K562 (cell line): ENCODE measurements at regions not wholly inside any gene's neighbourhood (a gene's known extent, or its start where the extent isn't known, plus 50 kb on each side); places are given as distances from the start of the nearest gene placed in this dataset.

Experiments
- ATAC-seq: fragments of 200-7000 bp; cut with Tn5 transposase; 3 replicates; pipeline ENCODE4 v1.9.1; 2020; ENCODE audit warnings: moderate library complexity
- BruUV-seq: library from RNA; stranded (reverse); fragments of 400-500 nt; replicated peaks from 2 replicates; lab custom pipeline; 2021; lab: Mats Ljungman, UMichigan
- CTCF ChIA-PET: fragments of 300-600 bp; formaldehyde crosslinking; extraction: SDS; loops from one replicate; lab custom pipeline; 2021; ENCODE audit warnings: low intra/inter-chr PET ratio; lab: Yijun Ruan, JAX
- POLR2A ChIA-PET: fragments of 300-600, 350-650 bp; sonication (Branson Sonifier 250); formaldehyde crosslinking; extraction: SDS; loops from one replicate; lab custom pipeline; 2021; ENCODE audit warnings: antibody characterized with exemption, inconsistent platforms; lab: Yijun Ruan, JAX
- DNase-seq, 4 experiments: peaks; one replicate each; pipeline versions ENCODE4 v3.0.0 to v3.0.0-alpha.2; 2011 to 2018; ENCODE audit warnings: low spot score in 3 of 4, mixed read lengths in 3 of 4; ENCODE audit errors: extremely low read depth in 1 of 4
- FAIRE-seq: peaks from 2 replicates; lab custom pipeline; 2011; peaks lifted over from hg19 to GRCh38; lab: Jason Lieb, UNC
- H2AFZ ChIP-seq: 2 replicates; pipeline ENCODE4 v1.6.0; 2011; ENCODE audit warnings: low read depth, low read length, control low read depth, inconsistent platforms
- H3K27ac ChIP-seq: fragments of 200-600 bp; 3 replicates; pipeline ENCODE4 v1.8.0; 2011; ENCODE audit warnings: low read depth, mild to moderate bottlenecking, control low read depth, inconsistent platforms, low read length, moderate library complexity, mixed read lengths; ENCODE audit errors: extremely low read depth
- H3K27me3 ChIP-seq, 2 experiments: fragments of 300-600 bp in 1 of 2; 2 replicates in 1 of 2; 3 replicates in 1 of 2; pipeline versions ENCODE4 v1.6.0 to v1.8.0; 2011; ENCODE audit warnings: inconsistent platforms in 2 of 2, low read length in 2 of 2, mild to moderate bottlenecking in 1 of 2, mixed read lengths in 1 of 2, moderate library complexity in 1 of 2; ENCODE audit not compliant: control insufficient read depth in 2 of 2, insufficient read depth in 2 of 2
- H3K36me3 ChIP-seq: fragments of 300-600 bp; 3 replicates; pipeline ENCODE4 v1.8.0; 2011; ENCODE audit warnings: mild to moderate bottlenecking, low read length, inconsistent platforms; ENCODE audit not compliant: control insufficient read depth, insufficient read depth
- H3K4me1 ChIP-seq, 2 experiments: fragments of 200-600 bp in 1 of 2; replicated peaks in 1 of 2; 2 replicates in 1 of 2; 3 replicates in 1 of 2; pipeline versions ENCODE4 v1.5.1 to v1.8.0; 2011; ENCODE audit warnings: inconsistent platforms in 2 of 2, low read length in 2 of 2, mild to moderate bottlenecking in 1 of 2, mixed read lengths in 1 of 2, moderate library complexity in 1 of 2; ENCODE audit not compliant: control insufficient read depth in 2 of 2, insufficient read depth in 2 of 2
- H3K4me2 ChIP-seq: 2 replicates; pipeline ENCODE4 v1.6.1; 2011; ENCODE audit warnings: low read length, control low read depth, inconsistent platforms, mixed read lengths; ENCODE audit not compliant: insufficient read depth
- H3K4me3 ChIP-seq: fragments of 200-600 bp; sonication (generic), shearing (Covaris generic); 2 replicates; pipeline ENCODE4 v1.5.1; 2016; ENCODE audit warnings: control low read depth, inconsistent platforms
- H3K79me2 ChIP-seq: fragments of 200-600 bp; 3 replicates; pipeline ENCODE4 v1.8.0; 2011; ENCODE audit warnings: low read length, inconsistent platforms; ENCODE audit not compliant: control insufficient read depth, insufficient read depth
- H3K9ac ChIP-seq, 2 experiments: 2 replicates each; pipeline versions ENCODE4 v1.6.0 to v1.6.1; 2011; ENCODE audit warnings: low read depth in 2 of 2, low read length in 2 of 2, control low read depth in 1 of 2, inconsistent platforms in 1 of 2, mild to moderate bottlenecking in 1 of 2, mixed read lengths in 1 of 2; ENCODE audit not compliant: insufficient read depth in 1 of 2
- H3K9me1 ChIP-seq: one replicate; pipeline ENCODE4 v1.6.0; 2011; ENCODE audit warnings: inconsistent platforms, mild to moderate bottlenecking, low read length, moderate library complexity; ENCODE audit not compliant: control insufficient read depth, insufficient read depth
- H3K9me3 ChIP-seq: replicated peaks from 2 replicates; pipeline ENCODE4 v1.5.1; 2011; ENCODE audit warnings: low read depth, low read length, inconsistent platforms; ENCODE audit not compliant: control insufficient read depth, insufficient read depth
- H4K20me1 ChIP-seq: replicated peaks from 2 replicates; pipeline ENCODE4 v1.6.1; 2011; ENCODE audit warnings: low read length, inconsistent platforms, mixed read lengths; ENCODE audit not compliant: control insufficient read depth, insufficient read depth
- CHD4 ChIP-seq: fragments of 200-600 bp; sonication (generic); IDR thresholded peaks from 3 replicates; pipeline ENCODE4 v1.6.1; 2012; ENCODE audit warnings: low read depth, mild to moderate bottlenecking, mixed read lengths, low read length, inconsistent platforms; ENCODE audit not compliant: insufficient read depth, insufficient replicate concordance, poor library complexity, severe bottlenecking
- CREBBP ChIP-seq: IDR thresholded peaks from one replicate; pipeline ENCODE4 v1.6.1; 2012; ENCODE audit warnings: low read depth, mild to moderate bottlenecking, control low read depth, inconsistent platforms, low read length
- E2F8 ChIP-seq: fragments of 450-650 bp; IDR thresholded peaks from 2 replicates; pipeline ENCODE4 v1.7.1; 2018; ENCODE audit warnings: mild to moderate bottlenecking, low read depth; ENCODE audit not compliant: partially characterized antibody
- EWSR1 ChIP-seq: fragments of 450-650 bp; IDR thresholded peaks from 2 replicates; pipeline ENCODE4 v1.6.1; 2018; ENCODE audit warnings: borderline replicate concordance, mild to moderate bottlenecking, low read depth, moderate library complexity; ENCODE audit not compliant: partially characterized antibody
- FOXK2 ChIP-seq, 2 experiments: fragments of 450-650 bp; IDR thresholded peaks in 1 of 2; conservative IDR thresholded peaks in 1 of 2; 2 replicates each; pipeline ENCODE4 v1.6.1; 2016; ENCODE audit warnings: low read depth in 2 of 2, mild to moderate bottlenecking in 1 of 2
- HES1 ChIP-seq: fragments of 450-650 bp; IDR thresholded peaks from 2 replicates; pipeline ENCODE4 v1.6.1; 2016; ENCODE audit warnings: low read depth, mild to moderate bottlenecking, moderate library complexity
- POLR2AphosphoS2 ChIP-seq: IDR thresholded peaks from 2 replicates; pipeline ENCODE4 v1.6.1; 2012; ENCODE audit warnings: low read length, improper control_type of control experiment
- RFX5 ChIP-seq: IDR thresholded peaks from 2 replicates; pipeline ENCODE4 v1.6.1; 2011; ENCODE audit warnings: low read depth, mild to moderate bottlenecking, improper control_type of control experiment, low read length
- RNF2 ChIP-seq: sonication (generic); IDR thresholded peaks from 2 replicates; pipeline ENCODE4 v1.6.1; 2016
- ZNF347 ChIP-seq: fragments of 450-650 bp; formaldehyde crosslinking; IDR thresholded peaks from 2 replicates; pipeline ENCODE4 v1.4.0; 2020; ENCODE audit warnings: low read depth, mild to moderate bottlenecking, moderate library complexity
- ZNF518B ChIP-seq: fragments of 250-450 bp; sonication (Bioruptor Pico); IDR thresholded peaks from 2 replicates; pipeline ENCODE4 v1.5.0; 2021; ENCODE audit warnings: mild to moderate bottlenecking, moderate library complexity
- ZNF764 ChIP-seq: fragments of 250-450 bp; sonication (Bioruptor Pico); IDR thresholded peaks from 2 replicates; pipeline ENCODE4 v1.4.0; 2020; ENCODE audit warnings: low read depth, mild to moderate bottlenecking, moderate library complexity
- ZSCAN29 ChIP-seq: fragments of 450-650 bp; IDR thresholded peaks from 2 replicates; pipeline ENCODE4 v1.6.1; 2017
- WGBS: fragments of 100-300 bp; shearing (Covaris generic); methylation state at CpG from one replicate; pipeline ENCODE4 v1.1.6; 2016; ENCODE audit warnings: low coverage, mixed read lengths; ENCODE audit not compliant: insufficient coverage; ENCODE audit errors: missing lambda C conversion rate; 5-methylcytosine and 5-hydroxymethylcytosine counted together
- in situ Hi-C: fragments of 300-500 bp; cut with MboI; formaldehyde crosslinking; loops from 4 replicates; pipeline ENCODE4 v1.15.0; 2018; ENCODE audit warnings: inconsistent platforms, mixed read lengths
- intact Hi-C: fragments of 100-400 bp; cut with micrococcal nuclease; formaldehyde crosslinking; loops from 2 replicates; pipeline ENCODE4 v1.14.2; 2022

DNA sequence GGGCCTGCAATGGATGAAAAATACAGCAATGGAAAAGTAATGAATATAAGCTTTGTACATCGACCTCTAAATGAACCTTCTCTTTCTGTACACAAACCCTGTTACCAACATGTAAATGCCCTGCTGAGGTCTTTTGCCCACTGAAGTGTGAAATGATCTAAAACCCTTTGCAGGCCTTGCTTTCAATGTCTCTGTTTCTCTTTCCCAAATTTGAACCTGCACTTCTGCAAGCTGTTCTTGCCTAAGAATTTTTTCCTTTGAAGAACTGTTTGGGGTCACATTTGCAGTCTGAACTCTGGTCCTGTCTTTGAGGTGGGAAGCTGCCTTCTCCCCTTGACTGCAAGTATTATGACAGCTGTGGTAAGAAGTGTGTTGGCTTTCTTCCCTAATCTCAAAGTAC, 1237.1 kb downstream of the FAM181B start (continued):
- no peak for TF ChIP-seq E2F8
- no peak for TF ChIP-seq RFX5
- TF ChIP-seq ZSCAN29 = no peak
- no peak for TF ChIP-seq FOXK2 (conservative IDR thresholded peaks at IDR 0.05 in 1 of 2, IDR thresholded peaks at IDR 0.05 in 1 of 2; ENCODE audit: low read depth in 2 of 2)
- TF ChIP-seq CHD4 = no peak
- no peak for TF ChIP-seq HES1

- no TSS peak for BruUV-seq
- H3K9me3 ChIP-seq = 0 out of 2 replicates have a peak, but pooled peaks cover 2% of the 10 kb centered on the region
- ATAC-seq = no peak
- in situ Hi-C loops = no loop called here
- H3K27me3 ChIP-seq = no peaks in the 10 kb centered on the region
- no peak overlapping the region for H3K9ac ChIP-seq
- 0% methylated on average over 4 of the region's 4 CpGs for WGBS
- H3K9me1 ChIP-seq = no peaks in the 10 kb centered on the region
- H3K36me3 ChIP-seq = no peaks in the 10 kb centered on the region
- no peak overlapping the region for H3K27ac ChIP-seq
- H3K4me2 ChIP-seq = no peak overlapping the region
- H4K20me1 ChIP-seq = no peaks in the 10 kb centered on the region
- ChIA-PET CTCF (no interaction called here), POLR2A (no interaction called here)
- FAIRE-seq = no peak
- H2AFZ ChIP-seq = no peak overlapping the region
- intact Hi-C loops = no loop called here
- H3K4me1 ChIP-seq = no peaks in the 10 kb centered on the region
- no peak overlapping the region for H3K4me3 ChIP-seq
- H3K79me2 ChIP-seq = no peaks in the 10 kb centered on the region
- DNase-seq = no peak
- TF ChIP-seq POLR2AphosphoS2 (no peak), ZNF347 (CRISPR knock-in tag) (no peak), EWSR1 (no peak), RNF2 (no peak), ZNF518B (CRISPR knock-in tag) (no peak), ZNF764 (CRISPR knock-in tag) (no peak), CREBBP (no peak)
These were observed 1237.9 kb downstream of the FAM181B start for GRCh38 chr11:81495699-81496292.
